ENCODE measurements at regions not wholly inside any gene's neighbourhood (a gene's known extent, or its start where the extent isn't known, plus 50 kb on each side); places are given as distances from the start of the nearest gene placed in this dataset.
"Not testable (repeated sequence)": the region's sequence is repeated elsewhere in the genome, so short reads cannot be mapped to it uniquely, and the experiment has no call there.

DNA sequence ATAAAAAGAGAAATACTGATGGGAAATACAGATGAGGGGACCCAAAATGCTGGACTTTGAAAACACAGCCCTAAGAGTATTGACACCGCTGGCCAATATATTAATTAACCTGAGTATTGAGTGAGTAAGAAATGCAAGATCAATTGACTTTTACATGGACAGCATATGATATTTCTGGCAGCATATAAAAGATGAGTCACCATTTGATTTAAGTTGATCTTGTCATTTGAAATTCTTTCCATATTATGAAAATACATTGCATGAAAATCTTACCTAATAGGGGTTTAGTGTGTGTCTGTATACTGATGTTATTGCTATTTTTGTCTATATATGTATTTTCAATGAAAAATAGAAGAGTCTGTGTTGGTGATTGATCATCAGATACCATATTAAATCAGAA lies 619.6 kb downstream of the KCTD12 start:
- no peak for DNase-seq

DNA sequence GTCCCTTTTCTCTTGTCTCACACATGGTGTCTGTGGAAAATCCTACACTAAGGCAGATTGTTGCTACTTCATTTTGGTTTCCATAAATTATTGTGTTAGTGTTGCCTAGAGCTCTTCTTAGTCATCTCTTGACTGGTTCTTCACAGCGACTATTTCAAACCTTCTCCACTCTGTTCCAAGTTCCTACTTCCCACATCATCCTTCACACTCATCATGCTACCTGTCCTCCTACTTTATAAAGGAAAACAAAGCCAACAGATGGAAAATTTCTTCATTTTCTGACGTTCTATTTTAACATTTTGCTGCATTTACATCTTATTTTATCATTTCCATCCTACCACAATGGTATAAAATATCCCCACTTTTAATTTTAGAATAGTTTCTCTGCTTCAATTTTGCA lies 614.1 kb downstream of the LMO7 start:
- no peak for DNase-seq

DNA sequence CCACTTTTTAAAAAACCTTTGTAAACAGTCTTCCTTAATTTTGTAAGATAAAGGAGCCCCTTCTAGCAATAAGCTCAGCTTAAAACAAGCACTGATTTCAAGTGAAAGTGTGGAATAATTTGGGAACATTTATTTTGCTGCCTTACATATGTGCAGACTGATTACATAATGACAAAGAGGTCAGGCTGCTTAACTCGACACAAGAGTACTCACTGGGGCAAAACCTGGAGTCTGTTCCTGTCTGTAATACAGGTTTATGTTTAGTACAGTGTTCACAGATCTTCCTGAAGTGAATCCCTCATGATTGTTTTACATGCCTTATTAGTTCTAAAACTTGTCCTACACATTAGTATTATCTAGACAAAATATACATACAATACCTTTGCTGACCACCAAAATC lies 609.8 kb downstream of the LMO7 start:
- DNase-seq = no peak

DNA sequence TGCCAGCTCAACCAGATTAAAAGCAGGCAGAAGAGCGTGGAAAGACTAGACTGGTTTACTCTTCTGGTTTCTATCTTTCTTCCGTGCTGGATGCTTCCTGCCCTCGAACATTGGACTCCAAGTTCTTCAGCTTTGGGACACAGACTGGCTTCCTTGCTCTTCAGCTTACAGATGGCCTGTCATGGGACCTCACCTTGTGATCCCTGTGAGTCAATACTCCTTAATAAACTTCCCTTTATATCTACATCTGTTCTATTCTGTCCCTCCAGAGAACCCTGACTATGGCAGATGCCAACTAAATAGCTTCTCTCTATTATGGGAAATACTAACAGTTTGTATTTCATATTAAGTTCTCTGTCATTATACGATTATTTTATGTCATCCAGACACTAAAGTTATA lies 609.1 kb downstream of the LMO7 start:
- no peak for DNase-seq

DNA sequence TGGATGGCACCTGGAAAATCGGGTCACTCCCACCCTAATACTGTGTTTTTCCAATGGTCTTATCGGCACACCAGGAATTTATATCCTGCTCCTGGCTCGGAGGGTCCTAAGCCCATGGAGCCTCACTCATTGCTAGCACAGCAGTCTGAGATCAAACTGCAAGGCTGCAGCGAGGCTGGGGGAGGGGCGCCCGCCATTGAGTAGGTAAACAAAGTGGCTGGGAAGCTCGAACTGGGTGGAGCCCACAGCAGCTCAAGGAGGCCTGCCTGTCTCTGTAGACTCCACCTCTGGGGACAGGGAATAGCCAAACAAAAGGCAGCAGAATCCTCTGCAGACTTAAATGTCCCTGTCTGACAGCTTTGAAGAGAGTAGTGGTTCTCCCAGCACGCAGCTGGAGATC lies 607.0 kb downstream of the LMO7 start:
- not testable (repeated sequence) for DNase-seq

DNA sequence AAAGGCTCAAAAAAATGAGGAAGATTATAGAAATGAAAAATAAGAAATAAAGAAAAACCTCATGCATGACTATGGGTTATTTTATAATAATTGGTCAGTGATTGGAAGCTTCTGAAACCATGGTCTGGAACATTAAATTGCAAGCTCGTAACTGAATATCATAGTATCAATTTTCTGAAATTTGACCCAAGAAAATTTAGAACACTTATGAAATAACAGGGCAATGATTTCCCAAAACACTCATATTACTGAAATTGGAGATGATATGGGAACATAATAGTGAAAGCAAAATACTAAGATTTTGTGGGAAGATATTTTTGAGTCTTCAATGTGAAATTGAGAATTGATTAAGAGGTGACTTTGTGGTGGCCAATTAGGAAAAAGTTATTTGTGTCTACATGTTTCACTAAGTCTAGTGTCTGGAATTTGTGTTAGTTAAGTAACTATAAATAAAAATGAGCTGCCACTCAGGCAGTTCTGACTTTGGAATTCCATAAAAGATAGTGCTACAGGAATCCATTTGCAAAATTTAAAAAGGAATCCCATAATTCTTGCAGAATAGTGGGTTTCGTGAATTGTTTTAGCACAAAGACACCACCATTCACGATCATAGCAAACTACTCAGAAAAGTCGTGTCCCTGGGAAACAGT lies 603.0 kb downstream of the LMO7 start:
- no peak for DNase-seq

DNA sequence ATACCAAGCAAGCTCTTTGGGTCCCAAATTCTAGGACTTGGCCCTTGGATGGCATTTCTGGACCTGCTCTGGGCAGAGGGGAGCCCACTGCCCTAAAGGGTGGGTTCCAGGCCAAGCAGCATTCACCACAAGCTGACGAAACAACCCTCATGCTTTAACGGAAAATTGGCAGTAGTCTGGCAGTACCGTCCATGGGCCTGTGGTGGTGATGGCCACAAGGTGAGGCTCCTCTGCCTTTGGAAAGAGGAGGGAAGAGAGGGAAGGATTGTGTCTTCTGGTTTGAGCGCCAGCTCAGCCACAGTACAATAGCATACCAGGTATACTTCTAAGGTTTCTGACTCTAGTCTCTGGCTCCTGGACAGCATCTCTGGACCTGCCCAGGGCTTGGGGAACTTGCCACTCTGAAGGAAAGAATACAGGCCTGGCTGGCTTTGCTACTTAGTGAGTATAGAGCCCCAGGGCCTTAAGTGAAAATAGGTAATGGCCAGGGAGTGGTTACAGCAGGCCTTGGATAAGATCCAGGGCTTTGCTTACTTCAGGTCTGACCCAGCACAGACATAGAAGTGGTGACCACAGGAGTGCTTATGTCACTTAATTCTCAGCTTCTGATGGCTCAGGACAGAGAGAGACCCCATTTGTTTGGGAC lies 595.5 kb downstream of the LMO7 start:
- no peak for DNase-seq

DNA sequence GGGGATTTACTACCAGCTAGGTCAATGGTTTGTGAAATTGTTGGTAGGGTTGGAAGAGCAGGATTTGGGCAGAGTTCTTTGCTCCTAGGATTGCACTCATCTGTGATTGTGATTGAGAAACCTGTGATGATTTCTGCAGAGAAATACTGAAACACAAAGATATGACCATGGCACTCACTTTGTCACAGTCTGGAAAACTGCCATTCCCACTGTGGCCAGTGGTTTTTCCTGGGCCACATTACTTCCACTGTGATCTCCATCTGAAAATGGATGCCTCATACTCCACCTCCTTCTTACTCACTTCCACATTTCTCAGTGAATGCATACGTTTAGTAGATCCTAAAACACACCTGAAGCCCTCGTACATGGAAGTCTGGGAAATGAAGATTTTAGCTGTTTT lies 593.2 kb downstream of the LMO7 start:
- DNase-seq = no peak

DNA sequence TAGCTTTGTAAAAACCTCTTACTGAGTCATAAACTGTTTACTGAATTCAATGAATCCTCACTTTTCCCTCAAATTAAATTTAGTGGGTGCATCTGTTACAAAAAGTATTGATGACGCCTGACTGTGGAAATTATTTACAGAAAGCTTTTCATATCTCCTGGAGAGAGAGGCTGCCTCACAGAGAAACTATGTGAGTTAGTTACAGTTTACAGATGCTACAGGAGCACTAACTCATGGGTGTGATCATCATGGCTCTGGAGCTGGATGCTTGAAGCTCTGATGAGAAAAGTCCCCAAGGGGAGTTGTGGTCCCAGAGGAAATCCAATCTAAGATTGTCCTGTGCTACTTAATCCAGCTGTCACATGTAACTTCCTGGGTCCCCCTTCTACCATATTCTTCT lies 590.8 kb downstream of the LMO7 start:
- no peak for DNase-seq

DNA sequence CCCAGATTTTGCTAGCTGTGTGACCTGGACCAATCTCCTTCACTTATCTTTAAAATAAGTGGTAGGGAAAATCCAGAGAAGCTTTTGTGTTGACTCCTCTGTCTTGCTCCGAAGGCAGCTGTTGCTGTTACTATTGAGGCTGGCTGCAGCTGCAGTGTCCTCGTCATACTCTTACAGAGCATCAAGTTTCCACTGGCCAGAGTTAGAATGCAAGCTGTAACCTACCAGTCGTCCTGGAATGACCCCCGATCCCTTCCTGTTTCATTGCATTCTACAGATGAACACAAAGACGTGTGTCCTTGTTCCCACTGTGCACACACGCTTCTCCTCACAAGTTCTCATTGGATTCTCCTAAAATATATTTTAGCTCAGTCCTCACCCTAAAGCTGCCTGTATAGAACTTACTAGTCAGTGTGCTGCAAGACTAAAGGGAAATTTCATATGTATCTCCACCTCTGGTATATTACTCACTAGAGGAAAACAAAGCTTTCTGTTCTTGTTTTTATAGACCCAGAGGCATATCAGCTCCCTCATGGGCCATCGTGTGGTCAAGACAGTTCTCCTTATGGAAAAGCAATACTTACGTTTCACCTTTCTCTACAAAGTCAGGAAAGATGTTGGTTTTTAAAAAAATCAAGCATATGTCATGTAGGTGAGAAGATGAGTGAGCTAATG lies 589.8 kb downstream of the LMO7 start:
- DNase-seq = no peak

DNA sequence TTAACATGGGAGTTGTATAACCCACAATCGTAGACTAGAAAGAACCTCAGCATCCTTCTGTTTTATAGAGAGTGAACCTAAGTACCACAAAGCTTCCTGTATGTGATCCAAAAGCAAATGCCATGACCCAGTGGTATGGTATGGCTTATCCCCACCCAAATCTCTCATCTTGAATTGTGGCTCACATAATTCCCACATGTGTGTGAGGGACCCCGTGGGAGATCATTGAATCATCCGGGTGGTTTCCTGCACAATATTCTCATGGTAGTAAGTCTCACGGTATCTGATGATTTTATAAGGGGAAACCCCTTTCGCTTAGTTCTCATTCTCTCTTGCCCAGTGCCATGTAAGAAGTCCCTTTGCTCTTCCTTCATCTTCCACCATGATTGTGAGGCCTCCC lies 587.9 kb downstream of the LMO7 start:
- DNase-seq = no peak

DNA sequence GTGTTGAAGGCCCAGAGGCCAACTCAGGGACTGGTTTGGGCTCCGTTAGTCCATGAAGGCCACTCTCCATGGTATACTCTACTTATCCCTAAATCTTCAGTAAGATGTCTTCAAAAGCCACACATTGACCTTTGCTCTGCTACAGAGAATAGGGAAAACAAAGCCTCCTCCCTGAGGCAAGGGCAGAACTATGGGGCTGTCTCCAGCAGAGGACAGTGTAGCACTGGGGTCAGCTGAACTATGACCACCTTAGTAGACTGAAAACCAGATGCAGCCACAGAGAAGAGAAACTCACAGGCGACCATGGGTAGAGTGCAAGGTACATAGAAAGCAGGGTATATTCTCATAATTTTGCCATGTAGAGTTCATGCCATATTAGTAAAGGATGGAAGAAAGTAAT lies 587.4 kb downstream of the LMO7 start:
- no peak for DNase-seq

DNA sequence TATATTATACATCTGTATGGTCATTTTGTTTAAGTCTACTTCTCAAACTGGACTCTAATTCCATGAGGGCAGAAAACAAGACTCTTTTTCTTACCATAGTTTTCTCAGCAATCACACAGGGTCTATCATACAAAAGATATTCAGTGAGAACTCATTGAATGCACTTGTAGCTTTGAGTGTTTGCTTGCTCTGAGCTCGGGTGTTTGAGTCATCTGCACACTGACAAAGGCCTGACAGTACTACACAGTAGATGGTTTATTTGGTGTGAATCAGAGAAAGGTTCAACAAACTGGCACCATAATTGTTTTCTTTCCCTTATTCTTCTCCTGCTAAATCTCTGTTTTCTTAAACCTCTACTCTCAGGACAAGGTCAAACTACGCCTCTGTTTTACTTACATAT lies 586.4 kb downstream of the LMO7 start:
- DNase-seq = no peak

DNA sequence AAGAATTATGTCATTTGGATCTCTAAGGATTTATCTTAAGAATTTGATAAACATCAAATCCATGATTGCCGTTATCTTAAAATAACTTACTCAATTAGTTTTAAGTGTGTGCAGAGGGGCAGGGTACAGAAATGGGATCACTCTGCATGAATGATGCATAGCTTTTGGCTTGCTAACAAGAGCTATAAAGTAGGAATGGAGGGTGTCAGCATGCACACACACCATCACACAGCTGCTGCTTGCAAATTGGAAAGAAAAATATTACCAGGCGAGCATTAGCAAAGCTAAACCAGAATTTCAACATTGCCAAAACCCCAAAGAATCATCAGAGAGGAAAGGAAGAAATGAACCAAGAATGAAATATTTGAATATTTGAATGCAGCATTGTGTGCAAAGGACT lies 580.6 kb downstream of the LMO7 start:
- DNase-seq = no peak

DNA sequence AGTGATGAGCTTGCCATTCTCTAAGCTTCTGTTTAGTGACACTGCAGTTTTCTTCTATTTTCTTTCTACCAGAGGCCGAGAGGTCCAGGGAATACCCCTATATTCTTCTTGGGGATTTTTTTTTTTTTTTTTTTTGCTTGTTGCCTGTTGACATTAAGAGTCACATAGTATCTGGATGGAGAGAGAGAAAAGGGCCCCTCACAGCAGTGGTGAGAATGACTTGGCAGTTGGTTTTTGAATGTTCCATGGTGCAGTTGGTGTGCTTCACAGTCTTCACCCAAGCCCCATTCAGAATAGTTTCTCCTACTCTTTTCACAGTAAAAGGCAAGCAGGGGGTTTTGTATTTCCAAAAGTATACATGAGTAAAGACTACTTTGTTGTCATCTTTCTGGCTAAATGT lies 577.9 kb downstream of the LMO7 start:
- no peak for DNase-seq

DNA sequence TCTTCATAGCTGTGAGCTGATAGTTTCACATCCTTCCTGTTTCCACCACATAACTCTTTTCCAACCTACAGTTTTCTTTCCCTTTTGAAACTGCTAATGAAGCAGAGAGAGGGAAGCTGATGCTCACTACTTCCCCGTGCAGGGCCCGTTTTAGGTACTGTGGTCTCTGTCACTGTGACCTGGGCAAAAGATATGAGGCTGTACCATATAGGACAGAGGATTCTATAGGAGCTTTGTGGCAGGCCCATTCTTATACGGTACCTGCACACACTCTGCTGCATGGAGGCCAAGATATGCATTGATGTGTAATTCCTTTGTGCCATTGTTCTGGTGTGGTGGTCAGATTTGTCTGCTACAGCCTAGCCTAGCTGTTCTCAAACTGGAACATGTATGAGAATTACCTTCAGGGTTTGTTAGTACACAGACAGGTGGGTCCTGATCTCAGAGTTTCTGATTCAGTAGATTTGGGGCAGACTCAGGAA lies 577.3 kb downstream of the LMO7 start:
- DNase-seq = no peak

DNA sequence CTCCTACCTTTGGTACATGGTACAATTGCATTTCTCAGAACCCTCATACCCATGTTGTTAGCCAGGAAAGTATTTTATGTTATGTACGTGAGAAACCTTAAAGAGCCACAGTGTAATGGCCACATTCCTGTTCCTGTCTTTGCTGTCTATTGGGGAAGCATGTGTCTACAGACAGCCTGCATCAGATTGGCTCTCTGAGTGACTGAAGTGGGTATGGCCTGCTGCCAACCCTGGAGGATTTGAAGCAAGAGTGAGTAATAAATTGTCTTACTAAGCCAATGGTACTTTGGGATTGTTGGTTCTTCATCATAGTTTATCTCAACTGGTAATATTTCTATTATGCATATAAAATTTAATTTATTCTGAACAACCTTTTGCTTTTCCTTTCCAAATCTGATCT lies 574.1 kb downstream of the LMO7 start:
- no peak for DNase-seq

DNA sequence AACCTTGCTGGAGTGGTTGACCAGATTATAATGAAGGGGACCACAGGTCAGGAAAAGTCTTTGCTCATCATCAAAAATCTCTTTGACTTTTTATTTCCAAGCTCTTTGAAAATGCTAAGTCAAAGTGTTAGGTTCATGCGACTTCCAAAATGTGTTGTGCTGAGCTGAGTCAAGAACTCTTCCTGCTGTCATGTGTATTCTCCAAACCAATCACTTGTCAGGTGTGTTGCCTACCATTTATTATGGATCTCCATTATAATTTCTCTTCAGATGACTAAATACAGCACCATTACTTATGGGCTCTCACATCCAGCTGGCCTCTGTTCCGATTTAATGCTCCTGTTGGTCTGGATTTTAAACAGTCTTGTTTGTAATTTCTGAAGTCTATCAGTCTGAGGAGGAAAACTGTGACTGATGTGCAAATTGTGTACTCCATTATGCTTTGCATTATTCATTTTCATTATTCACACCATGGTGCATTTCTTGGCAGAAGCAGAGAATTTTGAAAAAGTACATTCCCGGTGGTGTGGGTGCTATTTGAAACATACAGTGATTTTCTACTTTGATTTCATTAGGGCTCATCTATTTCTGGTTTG lies 562.5 kb downstream of the LMO7 start:
- no peak for DNase-seq

DNA sequence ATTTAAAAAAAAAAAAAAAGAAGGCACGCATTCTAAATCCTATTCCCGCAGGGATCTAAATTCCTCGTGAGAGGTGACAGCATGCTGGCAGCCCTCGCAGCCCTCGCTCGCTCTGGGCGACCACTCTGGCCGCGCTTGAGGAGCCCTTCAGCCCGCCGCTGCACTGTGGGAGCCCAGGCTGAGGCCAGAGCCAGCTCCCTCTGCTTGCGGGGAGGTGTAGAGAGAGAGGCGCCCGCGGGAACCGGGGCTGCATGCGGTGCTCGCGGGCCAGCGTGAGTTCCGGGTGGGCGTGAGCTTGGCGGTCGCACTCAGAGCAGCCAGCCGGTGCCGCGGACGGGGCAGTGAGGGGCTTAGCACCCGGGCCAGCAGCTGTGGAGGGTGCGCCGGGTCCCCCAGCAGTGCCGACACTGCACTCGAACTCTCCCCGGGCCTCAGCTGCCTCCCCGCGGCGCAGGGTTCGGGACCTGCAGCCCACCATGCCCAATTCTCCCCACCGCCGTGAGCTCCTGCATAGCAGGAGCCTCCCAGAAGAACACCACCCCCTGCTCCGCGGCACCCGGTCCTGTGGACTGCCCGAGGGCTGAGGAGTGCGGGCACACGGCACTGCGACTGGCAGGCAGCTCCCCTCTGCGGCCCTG lies 553.9 kb downstream of the LMO7 start:
- no peak for DNase-seq

DNA sequence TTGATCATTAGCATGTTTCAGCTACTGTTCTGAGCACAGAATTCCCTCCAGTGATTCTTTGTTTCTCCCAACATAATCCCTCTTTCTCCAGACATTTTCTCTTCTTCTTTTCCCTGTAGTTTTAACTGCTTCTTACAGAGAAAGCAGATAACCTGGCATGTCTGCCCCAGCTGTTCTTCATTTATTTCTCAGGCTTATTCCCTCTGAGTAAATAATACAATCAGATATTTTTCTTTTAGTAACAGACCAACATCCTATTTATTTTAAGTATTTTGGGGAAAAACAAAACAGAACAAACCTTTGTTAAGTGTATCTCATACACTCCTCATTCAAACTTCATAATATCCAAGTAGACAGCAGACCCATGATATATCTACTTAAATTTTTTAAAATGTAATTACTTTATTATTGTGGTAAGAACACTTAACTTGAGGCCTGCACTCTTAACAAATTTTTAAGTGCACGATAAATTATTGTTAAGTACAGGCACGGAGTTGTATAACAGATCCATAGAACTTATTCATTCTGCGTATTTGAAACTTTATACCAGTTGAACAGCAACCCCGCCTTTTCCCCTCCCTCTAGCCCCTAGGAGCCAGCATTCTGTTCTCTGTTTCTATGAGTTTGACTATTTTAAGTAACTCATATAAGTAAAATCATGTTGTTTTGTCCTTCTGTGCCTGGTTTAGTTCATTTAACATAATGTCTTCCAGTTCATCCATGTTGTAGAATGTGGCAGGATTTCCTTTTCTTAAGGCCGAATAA lies 540.0 kb downstream of the LMO7 start:
- DNase-seq = no peak

DNA sequence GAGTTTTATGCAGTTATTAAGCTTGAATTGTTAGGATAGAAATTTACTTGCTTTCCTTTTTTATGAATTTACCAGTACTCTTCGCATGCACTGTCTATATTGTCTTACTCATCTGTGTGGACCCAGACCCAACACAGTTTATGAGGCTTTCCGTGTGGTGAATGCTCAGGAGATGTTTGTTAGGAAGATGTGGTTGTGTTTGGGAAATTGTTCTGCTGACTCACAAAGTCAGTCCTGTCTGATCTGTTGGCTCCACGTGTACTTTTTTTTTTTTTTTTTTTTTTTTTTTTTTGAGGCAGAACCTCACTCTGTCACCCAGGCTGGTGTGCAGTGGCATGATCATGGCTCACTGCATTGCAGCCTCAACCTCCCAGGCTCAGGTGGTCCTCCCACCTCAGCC lies 532.5 kb downstream of the LMO7 start:
- DNase-seq = no peak

DNA sequence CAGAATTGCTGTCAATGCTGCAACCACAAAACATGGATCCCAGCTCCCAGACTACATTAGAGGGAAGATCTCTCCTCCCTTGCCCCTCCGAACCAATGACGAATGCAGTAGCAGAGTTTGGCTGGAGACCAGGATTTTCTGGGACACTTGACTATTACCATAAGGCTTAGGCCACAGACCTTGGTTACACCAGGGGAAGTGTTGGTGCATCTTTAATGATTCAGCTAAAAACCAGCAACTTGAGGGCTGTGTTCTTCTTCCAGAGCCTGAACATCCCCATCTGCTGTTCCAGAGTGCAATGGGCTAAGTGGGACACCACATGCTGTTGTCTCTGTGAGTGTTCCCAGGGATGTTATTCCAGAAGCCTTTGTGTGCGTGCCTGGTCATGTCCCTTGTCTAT lies 528.2 kb downstream of the LMO7 start:
- no peak for DNase-seq

DNA sequence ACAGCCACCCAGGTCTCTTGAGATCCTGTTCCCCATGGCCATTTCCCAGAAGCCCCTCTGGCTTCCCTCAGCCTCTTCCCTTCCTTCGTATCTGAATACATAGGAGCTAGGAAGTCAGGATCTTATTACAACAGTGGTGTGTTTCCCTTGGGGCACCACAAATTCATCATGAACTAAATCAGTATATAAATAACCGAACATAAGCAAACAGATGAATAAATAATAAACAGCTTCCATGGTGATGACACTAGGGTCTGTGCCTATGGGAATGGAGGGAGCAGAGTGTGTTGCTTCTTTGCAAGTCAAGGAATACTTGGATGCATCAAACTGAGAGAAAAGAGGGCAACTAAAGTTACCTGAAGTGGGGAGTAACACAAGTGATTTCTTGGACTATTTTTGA lies 527.6 kb downstream of the LMO7 start:
- no peak for DNase-seq

Measured in activated T-cell treated with anti-CD3 and anti-CD28 coated beads, Interleukin-2, amount 50 U/mL, for 48 hours (primary cell).